Stimulated activated CD4-positive, alpha-beta T cell treated with anti-CD3 and anti-CD28 coated beads, Interleukin-2, amount 100 ng/mL, for 48 hours (primary cell): ENCODE measurements at regions not wholly inside any gene's neighbourhood (a gene's known extent, or its start where the extent isn't known, plus 50 kb on each side); places are given as distances from the start of the nearest gene placed in this dataset.

ENCODE experiments used
- DNase-seq, 2 donors: peaks; one replicate each; pipeline ENCODE4 v3.0.0-alpha.2; 2020

- DNase-seq = no peak
Observed at GRCh38 chr15:94607176-94607654, 375.9 kb downstream of the MCTP2 start.

GRCh38 chr15:94610069-94610468 lies 378.7 kb downstream of the MCTP2 start:
- DNase-seq = no peak

- no peak for DNase-seq
Observed at GRCh38 chr15:94610485-94610884, 379.1 kb downstream of the MCTP2 start.

- DNase-seq = no peak
Observed at GRCh38 chr15:94611656-94612055, 380.3 kb downstream of the MCTP2 start.

- DNase-seq = no peak
Observed at GRCh38 chr15:94615688-94616087, 384.3 kb downstream of the MCTP2 start.

- DNase-seq = no peak
Observed at GRCh38 chr15:94620632-94621031, 389.3 kb downstream of the MCTP2 start.

- no peak for DNase-seq
Observed at GRCh38 chr15:94621736-94622135, 390.4 kb downstream of the MCTP2 start.

GRCh38 chr15:94626949-94627348 lies 395.6 kb downstream of the MCTP2 start:
- no peak for DNase-seq

- DNase-seq = no peak
Observed at GRCh38 chr15:94631608-94632007, 400.2 kb downstream of the MCTP2 start.

- DNase-seq = no peak
Observed at GRCh38 chr15:94638183-94638582, 406.8 kb downstream of the MCTP2 start.

GRCh38 chr15:94639701-94640100 lies 408.3 kb downstream of the MCTP2 start:
- DNase-seq = no peak

GRCh38 chr15:94644433-94644832 lies 413.1 kb downstream of the MCTP2 start:
- DNase-seq = no peak

GRCh38 chr15:94653071-94653470 lies 421.7 kb downstream of the MCTP2 start:
- DNase-seq = no peak

- no peak for DNase-seq
Observed at GRCh38 chr15:94655249-94655880, 424.0 kb downstream of the MCTP2 start.

GRCh38 chr15:94665676-94666441 lies 434.5 kb downstream of the MCTP2 start:
- no peak for DNase-seq

GRCh38 chr15:94666553-94666952 lies 435.2 kb downstream of the MCTP2 start:
- no peak for DNase-seq

GRCh38 chr15:94667109-94667508 lies 435.7 kb downstream of the MCTP2 start:
- DNase-seq = no peak

GRCh38 chr15:94670438-94671034 lies 439.2 kb downstream of the MCTP2 start:
- no peak for DNase-seq

- DNase-seq = no peak
Observed at GRCh38 chr15:94671858-94672532, 440.6 kb downstream of the MCTP2 start.

GRCh38 chr15:94673801-94674200 lies 442.4 kb downstream of the MCTP2 start:
- no peak for DNase-seq

- no peak for DNase-seq
Observed at GRCh38 chr15:94674296-94674695, 442.9 kb downstream of the MCTP2 start.

GRCh38 chr15:94677202-94677790 lies 445.9 kb downstream of the MCTP2 start:
- DNase-seq = no peak

- DNase-seq = no peak
Observed at GRCh38 chr15:94682171-94682570, 450.8 kb downstream of the MCTP2 start.
